Smooth muscle cell (in vitro differentiated cells): ENCODE measurements at regions not wholly inside any gene's neighbourhood (a gene's known extent, or its start where the extent isn't known, plus 50 kb on each side); places are given as distances from the start of the nearest gene placed in this dataset.

Experiments
- DNase-seq: peaks from one replicate; lab custom pipeline; 2025; ENCODE audit not compliant: unreplicated experiment; lab: John Stamatoyannopoulos, UW
- H2AFZ ChIP-seq: fragments of 200-600 bp; sonication (generic); 2 replicates; pipeline ENCODE4 v1.6.0; 2016; ENCODE audit warnings: antibody characterized with exemption, low read depth, mild to moderate bottlenecking
- H3F3A ChIP-seq: fragments of 200-600 bp; sonication (generic); 2 replicates; pipeline ENCODE4 v1.6.0; 2017; ENCODE audit warnings: antibody characterized with exemption, low read depth
- H3K27ac ChIP-seq: fragments of 200-600 bp; sonication (generic); 2 replicates; pipeline ENCODE4 v1.5.1; 2016; ENCODE audit warnings: low read depth, mild to moderate bottlenecking
- H3K27me3 ChIP-seq: fragments of 200-600 bp; sonication (generic); 2 replicates; pipeline ENCODE4 v1.6.1; 2016; ENCODE audit warnings: low read depth, mild to moderate bottlenecking
- H3K36me3 ChIP-seq: fragments of 200-600 bp; sonication (generic); 2 replicates; pipeline ENCODE4 v1.5.1; 2016; ENCODE audit warnings: low read depth
- H3K4me1 ChIP-seq: fragments of 200-600 bp; sonication (generic); 2 replicates; pipeline ENCODE4 v1.5.1; 2016; ENCODE audit warnings: low read depth
- H3K4me2 ChIP-seq: fragments of 200-600 bp; sonication (generic); 2 replicates; pipeline ENCODE4 v1.6.0; 2016; ENCODE audit warnings: mild to moderate bottlenecking
- H3K4me3 ChIP-seq: fragments of 200-600 bp; sonication (generic); 2 replicates; pipeline ENCODE4 v1.5.1; 2016; ENCODE audit warnings: mild to moderate bottlenecking
- H3K79me2 ChIP-seq: fragments of 200-600 bp; sonication (generic); 2 replicates; pipeline ENCODE4 v1.6.0; 2016; ENCODE audit warnings: low read depth, mild to moderate bottlenecking
- H3K9ac ChIP-seq: fragments of 200-600 bp; sonication (generic); 2 replicates; pipeline ENCODE4 v1.6.0; 2016; ENCODE audit warnings: low read depth
- H3K9me3 ChIP-seq: fragments of 200-600 bp; sonication (generic); replicated peaks from 2 replicates; pipeline ENCODE4 v1.5.1; 2016; ENCODE audit warnings: low read depth
- H4K20me1 ChIP-seq: fragments of 200-600 bp; sonication (generic); 2 replicates; pipeline ENCODE4 v1.6.0; 2016; ENCODE audit warnings: low read depth
- WGBS: methylation state at CpG from one replicate; pipeline ENCODE4 v1.1.7; 2016; ENCODE audit warnings: low lambda C conversion rate; 5-methylcytosine and 5-hydroxymethylcytosine counted together
- TF ChIP-seq, protein P1 (sequence below): fragments of 200-600 bp; sonication (generic); IDR thresholded peaks from 2 replicates; pipeline ENCODE4 v1.5.1; 2017; ENCODE audit warnings: borderline replicate concordance, mild to moderate bottlenecking, antibody characterized with exemption; ENCODE audit not compliant: insufficient read depth, poor library complexity, severe bottlenecking

DNA sequence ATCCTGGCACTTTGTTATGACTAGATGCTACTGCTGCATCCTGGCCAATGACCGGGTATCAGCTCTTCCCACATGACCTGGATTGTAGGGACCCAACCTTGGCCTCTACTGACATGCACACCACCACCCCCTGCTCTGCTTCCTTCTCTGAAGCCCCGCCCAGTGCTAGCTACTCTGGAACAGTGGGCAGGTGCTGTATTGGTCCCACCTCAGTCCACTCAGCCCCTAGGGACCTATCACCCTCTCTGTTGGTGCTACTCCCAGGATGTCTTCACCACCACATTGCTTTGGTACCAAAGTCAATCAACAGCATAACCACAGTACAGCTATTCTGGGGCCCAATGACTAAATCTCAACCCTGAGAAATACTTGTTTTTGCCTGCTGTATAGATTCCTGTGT, 170.2 kb upstream of the PRICKLE2 start:
- Histone ChIP-seq H3K36me3 (no peaks in the 10 kb centered on the region), H3F3A (peaks cover 4% of the 10 kb centered on the region), H3K4me1 (peaks cover 15% of the 10 kb centered on the region), H3K4me2 (no peak overlapping the region), H3K9ac (no peak overlapping the region), H3K79me2 (no peaks in the 10 kb centered on the region), H3K27ac (no peak overlapping the region), H3K9me3 (no peaks in the 10 kb centered on the region), H3K27me3 (no peaks in the 10 kb centered on the region), H4K20me1 (no peaks in the 10 kb centered on the region), H3K4me3 (no peak overlapping the region), H2AFZ (no peak overlapping the region)
- 89% methylated on average over 2 of the region's 2 CpGs for WGBS
- TF ChIP-seq, protein P1, sequence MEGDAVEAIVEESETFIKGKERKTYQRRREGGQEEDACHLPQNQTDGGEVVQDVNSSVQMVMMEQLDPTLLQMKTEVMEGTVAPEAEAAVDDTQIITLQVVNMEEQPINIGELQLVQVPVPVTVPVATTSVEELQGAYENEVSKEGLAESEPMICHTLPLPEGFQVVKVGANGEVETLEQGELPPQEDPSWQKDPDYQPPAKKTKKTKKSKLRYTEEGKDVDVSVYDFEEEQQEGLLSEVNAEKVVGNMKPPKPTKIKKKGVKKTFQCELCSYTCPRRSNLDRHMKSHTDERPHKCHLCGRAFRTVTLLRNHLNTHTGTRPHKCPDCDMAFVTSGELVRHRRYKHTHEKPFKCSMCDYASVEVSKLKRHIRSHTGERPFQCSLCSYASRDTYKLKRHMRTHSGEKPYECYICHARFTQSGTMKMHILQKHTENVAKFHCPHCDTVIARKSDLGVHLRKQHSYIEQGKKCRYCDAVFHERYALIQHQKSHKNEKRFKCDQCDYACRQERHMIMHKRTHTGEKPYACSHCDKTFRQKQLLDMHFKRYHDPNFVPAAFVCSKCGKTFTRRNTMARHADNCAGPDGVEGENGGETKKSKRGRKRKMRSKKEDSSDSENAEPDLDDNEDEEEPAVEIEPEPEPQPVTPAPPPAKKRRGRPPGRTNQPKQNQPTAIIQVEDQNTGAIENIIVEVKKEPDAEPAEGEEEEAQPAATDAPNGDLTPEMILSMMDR: no peak
- no peak for DNase-seq

- no peak overlapping the region for H3K27ac ChIP-seq
- no peak overlapping the region for H3K9ac ChIP-seq
- WGBS: 93% methylated on average over 5 of the region's 5 CpGs
- H3K36me3 ChIP-seq: no peaks in the 10 kb centered on the region
- H4K20me1 ChIP-seq: no peaks in the 10 kb centered on the region
- peaks cover 4% of the 10 kb centered on the region for H3F3A ChIP-seq
- H3K27me3 ChIP-seq: no peaks in the 10 kb centered on the region
- TF ChIP-seq, protein P1: no peak
- H3K4me3 ChIP-seq: no peak overlapping the region
- no peak overlapping the region for H3K4me2 ChIP-seq
- H3K9me3 ChIP-seq: no peaks in the 10 kb centered on the region
- no peaks in the 10 kb centered on the region for H3K79me2 ChIP-seq
- no peak overlapping the region for H2AFZ ChIP-seq
- H3K4me1 ChIP-seq: peaks cover 15% of the 10 kb centered on the region
- no peak for DNase-seq
Observed at GRCh38 chr3:64393193-64393592, 167.9 kb upstream of the PRICKLE2 start.

GRCh38 chr3:64392001-64392400, 166.7 kb upstream of the PRICKLE2 start:
- Histone ChIP-seq H3F3A (peaks cover 4% of the 10 kb centered on the region), H3K27me3 (no peaks in the 10 kb centered on the region), H3K4me3 (no peak overlapping the region), H3K79me2 (no peaks in the 10 kb centered on the region), H3K27ac (no peak overlapping the region), H3K9ac (no peak overlapping the region), H2AFZ (no peak overlapping the region), H3K9me3 (no peaks in the 10 kb centered on the region), H3K36me3 (no peaks in the 10 kb centered on the region), H3K4me1 (peaks cover 5% of the 10 kb centered on the region), H4K20me1 (no peaks in the 10 kb centered on the region), H3K4me2 (no peak overlapping the region)
- 82% methylated on average over 6 of the region's 6 CpGs for WGBS
- DNase-seq: no peak
- TF ChIP-seq, protein P1: no peak

GRCh38 chr3:64390893-64391292, 165.6 kb upstream of the PRICKLE2 start:
- no peaks in the 10 kb centered on the region for H3K9me3 ChIP-seq
- H3K4me2 ChIP-seq: no peak overlapping the region
- no peaks in the 10 kb centered on the region for H3K4me1 ChIP-seq
- TF ChIP-seq, protein P1: no peak
- no peaks in the 10 kb centered on the region for H4K20me1 ChIP-seq
- no peak overlapping the region for H3K9ac ChIP-seq
- H3K36me3 ChIP-seq: no peaks in the 10 kb centered on the region
- no peaks in the 10 kb centered on the region for H3K79me2 ChIP-seq
- no peak overlapping the region for H2AFZ ChIP-seq
- no peak overlapping the region for H3K4me3 ChIP-seq
- H3K27me3 ChIP-seq: no peaks in the 10 kb centered on the region
- no peak for DNase-seq
- H3K27ac ChIP-seq: no peak overlapping the region
- no peaks in the 10 kb centered on the region for H3F3A ChIP-seq
